T-helper 2 cell treated with Interferon-gamma antibody and Interleukin-4, amounts not matched to agents 100 ng/mL and 5 ng/mL, for 36 hours (primary cell): ENCODE measurements at regions not wholly inside any gene's neighbourhood (a gene's known extent, or its start where the extent isn't known, plus 50 kb on each side); places are given as distances from the start of the nearest gene placed in this dataset.
"Not testable (repeated sequence)": the region's sequence is repeated elsewhere in the genome, so short reads cannot be mapped to it uniquely, and the experiment has no call there.

Experiments
- intact Hi-C: fragments of 100-400 bp; cut with micrococcal nuclease; formaldehyde crosslinking; loops from one replicate; pipeline ENCODE4 v1.15.1; 2023

DNA sequence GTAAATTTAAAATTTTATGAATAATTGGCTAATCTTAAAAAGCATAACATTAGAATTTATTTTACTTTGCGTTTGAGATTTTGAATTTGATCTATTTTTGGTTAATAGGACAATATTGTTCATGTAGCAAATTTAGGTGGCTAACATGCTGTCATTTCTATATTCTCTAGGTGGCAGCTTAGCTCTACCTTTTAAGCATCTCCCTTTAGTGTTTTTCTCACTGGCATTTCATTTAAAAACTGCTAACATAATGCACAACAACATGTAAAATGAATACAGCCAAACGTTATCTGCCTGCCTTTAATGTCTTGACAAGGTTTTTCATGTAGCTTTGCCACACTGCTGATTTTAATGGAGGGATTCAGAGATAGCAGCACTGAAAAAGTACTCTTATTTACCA lies 272.4 kb upstream of the FBXO33 start:
- intact Hi-C loops, result no loop called here

DNA sequence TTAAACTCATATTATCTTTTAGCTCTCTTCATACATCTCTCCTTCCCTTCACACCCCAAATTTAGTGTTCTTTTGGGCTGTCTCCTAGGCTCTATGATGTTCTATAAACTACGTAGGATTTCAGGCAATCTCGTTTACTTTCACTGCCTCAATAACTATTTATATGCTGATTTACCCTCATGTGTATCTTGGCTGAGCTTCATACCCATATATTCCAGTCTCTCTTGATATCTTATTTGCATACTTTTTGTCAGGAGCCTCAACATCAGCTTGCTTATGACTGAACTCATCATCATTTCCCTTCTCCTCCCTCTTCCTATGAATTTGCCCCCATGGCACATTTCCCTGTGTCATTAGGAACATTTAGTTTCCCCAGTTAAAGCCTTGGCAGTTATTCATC lies 262.1 kb upstream of the FBXO33 start:
- intact Hi-C loops, result no loop called here

DNA sequence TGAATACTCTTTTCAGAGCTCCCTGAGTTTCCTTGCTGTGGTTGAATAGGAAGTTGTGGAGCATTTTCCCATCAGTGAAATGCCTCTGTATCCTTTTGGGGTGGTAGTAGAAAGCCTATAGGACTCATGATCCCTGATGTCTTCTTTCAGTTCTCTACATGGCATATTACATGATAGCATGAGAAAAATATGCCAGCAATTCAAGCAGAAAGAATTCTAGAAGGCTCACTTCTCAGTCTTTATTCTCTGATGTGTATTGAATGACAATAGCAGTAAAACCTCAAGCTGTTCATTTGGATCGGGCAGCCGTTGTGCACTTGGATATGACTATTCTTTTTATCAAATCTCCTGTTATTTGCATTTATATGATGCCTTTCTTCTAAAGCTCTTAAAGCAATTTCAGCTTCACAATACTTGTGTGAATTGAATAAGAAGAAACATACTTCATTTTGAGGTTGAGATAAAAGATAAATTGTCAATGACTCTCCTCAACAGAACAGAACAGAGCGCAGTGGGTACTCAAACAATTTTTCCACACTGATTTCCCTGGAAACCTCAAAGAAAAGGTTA lies 251.5 kb upstream of the FBXO33 start:
- intact Hi-C loops, result no loop called here

DNA sequence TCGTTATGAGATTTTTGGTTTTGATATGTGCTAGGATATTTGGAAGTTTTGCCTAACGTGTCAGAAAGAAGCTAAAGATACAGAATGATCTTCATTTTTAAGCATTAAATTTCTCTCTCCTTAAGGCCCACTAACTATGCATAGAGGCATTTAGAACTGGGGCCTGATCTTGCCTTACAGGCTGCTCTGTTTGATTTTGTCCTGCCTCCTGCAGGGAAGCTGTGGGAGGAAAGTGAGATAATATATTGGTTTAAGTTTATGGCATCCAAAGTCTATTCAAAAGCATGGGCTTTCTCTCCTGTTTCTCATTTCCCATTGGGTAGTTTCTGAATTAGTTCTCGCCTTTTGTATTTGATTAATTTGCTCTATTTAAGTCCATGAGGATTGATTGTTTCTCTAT lies 250.3 kb upstream of the FBXO33 start:
- intact Hi-C loops, result no loop called here

DNA sequence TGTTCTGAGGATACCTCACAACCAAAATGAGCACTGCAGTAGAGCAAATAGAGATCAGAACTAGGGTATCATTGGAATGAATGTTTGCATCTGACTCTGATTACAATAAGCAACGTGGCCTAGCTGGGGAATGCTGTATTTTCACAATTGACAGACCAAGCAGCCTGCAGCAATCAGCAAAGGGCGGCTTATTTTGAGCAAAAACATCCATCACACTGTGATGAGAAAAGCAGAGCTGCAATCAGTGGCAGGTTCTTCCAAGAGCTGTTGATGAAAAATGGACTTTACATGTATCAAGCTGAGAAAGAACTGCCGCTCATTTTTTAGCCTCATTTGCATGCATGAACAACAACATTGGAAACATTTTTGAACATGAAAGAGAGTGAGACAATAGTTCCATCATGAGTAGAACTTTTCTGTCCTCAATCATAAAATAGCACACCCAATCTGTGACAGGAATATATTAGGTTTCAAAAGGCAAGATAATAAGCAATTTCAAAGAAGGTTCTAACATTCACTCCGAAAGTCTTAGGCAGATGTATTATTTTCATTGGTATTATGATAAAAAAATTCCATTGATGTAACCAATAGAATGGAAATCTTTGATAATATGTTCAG lies 249.7 kb upstream of the FBXO33 start:
- intact Hi-C loops, result no loop called here

DNA sequence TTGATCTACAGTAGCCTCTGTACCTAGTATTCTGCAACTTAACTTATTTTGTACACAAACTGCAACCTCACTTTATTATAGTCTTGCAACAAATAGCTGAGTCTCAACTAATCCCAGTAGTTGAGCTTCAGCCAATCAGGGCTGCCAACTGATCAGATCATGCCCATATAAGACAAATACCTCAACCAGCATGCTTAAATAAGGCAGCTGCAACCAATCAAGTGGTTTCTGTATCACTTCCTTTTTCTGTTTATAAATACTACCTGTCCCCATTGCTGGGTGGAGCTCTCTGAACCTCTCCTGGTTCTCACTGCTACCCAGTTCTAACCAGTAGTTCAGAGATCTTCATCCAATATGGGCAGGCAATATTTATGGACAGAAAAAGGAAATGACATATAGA lies 248.5 kb upstream of the FBXO33 start:
- intact Hi-C loops, result no loop called here

DNA sequence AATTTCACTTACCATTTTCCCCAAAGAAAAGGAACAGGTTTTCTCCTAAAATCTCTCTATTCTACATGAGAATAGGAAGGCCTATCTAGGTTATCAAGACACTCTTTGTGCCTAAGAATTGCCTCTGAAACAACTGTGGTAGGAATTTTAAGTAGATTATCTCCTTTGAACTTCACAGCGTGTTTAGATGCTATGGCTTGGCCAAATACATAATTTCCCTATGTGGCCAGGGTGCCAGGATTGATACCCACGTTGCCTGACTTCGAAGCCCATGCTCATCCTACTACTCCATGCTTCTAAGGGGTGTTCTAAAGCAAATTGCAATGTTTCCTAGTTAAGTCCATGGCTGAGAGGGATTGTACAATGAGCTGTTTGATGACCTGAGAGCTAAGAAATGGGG lies 241.5 kb upstream of the FBXO33 start:
- intact Hi-C loops, result no loop called here

DNA sequence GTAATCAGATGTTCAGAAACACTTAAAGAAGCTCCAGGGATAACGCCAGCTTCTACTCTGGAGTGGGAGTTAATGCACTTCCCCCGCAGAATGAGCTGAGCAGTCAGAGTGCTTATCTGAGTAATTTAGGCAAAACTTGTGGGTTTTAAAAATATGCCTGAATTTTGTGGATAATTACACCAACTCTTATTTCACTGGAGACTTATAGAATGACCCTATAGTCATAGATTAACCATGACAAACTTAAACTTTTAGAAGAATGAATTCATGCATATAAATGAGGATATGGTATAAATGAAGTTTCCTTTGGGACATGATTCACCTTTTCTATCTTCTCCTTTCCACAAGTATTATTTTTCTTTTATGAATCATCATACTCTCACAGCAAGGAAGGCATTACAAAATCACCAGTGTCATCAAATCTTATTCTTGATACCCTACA lies 241.1 kb upstream of the FBXO33 start:
- intact Hi-C loops, result no loop called here

DNA sequence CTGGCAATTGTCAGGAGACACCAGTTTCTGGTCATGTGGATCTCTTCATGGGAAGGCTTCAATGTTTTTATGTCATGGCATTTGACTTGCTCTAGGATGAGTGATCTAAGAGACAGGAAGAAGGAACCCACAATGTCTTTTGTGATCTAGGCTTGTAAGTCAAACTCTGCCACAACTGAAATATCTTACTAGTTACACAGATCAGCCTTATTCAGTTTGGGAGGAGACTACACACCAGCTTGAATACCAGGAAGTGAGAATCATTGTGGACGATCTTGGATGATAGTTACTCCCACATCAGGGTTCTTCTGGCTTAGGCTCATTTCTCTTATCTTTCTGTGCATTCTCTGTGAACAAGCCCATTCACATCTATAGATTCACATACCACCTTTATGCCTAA lies 236.2 kb upstream of the FBXO33 start:
- intact Hi-C loops, result no loop called here

DNA sequence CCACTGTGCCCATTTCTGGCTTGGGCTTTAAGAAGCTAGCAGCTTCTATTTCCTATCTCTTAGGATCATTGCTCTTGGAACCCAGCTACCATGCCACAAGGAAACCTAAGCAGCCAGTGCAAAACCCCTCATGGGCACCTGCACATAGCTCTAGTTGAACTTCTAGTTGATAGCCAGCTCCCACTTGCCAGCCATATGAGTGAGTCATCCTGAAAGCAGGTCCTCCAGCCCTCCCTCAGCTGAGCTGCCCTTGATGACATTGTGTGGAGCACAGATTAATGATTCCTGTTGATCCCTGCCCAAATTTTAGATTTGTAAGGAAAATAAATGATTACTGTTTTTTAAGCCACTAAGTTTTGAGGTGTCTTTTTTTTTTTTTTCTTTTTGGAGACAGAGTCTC lies 234.2 kb upstream of the FBXO33 start:
- intact Hi-C loops, result no loop called here

DNA sequence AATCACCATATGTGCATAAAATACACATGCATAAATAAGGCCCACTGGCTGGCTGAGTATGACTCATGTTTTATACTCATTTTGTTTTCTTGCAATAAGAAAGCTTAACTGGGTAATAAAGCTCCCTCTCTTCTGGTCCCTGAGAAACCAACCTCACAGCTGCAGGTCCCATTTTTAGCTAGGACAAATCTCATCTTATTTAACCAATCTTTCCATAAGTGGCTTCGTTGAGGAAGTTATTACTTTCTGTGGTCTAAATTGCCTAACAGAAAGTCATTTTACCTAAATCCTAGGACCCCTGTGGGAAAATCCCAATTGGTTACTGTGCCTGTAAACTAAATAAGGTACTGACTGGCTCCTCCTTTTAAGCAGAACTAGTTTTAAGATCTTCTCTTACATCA lies 232.8 kb upstream of the FBXO33 start:
- intact Hi-C loops, result no loop called here

DNA sequence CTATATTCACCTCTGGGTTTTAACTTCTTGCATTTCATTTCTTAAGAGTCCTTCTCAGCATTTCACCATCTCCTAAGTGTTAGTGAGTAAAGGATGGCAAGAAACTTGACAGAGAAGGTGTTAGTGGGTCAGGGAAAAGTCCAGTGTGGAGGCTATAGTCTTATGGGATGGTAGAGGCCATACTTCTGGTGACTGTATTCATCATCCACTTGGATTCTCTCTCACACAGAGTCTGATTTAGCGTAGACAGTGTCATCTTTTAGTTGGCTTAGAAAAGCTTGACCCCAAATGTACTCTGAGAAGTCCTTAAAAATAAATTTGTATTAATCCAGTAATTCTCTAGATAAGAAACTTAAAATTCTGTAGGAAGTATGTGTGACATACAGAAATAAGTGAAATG lies 232.4 kb upstream of the FBXO33 start:
- intact Hi-C loops, result no loop called here

DNA sequence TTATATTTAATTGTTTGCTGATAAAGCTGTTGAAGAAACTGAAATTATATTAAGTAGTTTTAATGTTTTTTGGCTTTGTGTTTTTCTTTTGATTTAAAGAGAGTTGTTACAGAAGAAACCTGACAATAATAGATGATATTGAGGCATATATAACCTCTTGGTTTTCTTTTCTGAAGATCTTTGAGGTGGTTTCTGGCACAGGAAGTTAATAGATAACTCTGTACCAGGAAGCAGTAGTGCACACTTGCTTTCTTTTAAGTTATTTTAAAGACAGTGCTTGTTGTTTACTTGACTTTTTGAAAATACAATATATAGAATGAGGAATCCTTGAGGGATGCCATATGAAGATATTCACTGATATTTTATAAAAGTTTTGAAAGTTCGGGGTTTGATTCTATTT lies 209.0 kb upstream of the FBXO33 start:
- intact Hi-C loops, result no loop called here

DNA sequence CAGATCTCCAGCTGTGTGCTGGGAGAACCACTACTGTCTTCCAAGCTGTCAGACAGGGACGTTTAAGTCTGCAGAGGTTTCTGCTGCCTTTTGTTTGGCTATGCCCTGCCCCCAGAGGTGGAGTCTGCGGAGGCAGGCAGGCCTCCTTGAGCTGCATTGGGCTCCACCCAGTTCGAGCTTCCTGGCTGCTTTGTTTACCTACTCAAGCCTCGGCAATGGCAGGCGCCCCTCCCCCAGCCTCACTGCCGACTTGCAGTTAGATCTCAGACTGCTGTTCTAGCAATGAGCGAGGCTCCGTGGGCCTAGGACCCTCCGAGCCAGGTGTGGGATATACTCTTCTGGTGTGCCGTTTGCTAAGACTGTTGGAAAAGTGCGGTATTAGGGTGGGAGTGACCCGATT lies 206.8 kb upstream of the FBXO33 start:
- intact Hi-C loops, result not testable (repeated sequence)

DNA sequence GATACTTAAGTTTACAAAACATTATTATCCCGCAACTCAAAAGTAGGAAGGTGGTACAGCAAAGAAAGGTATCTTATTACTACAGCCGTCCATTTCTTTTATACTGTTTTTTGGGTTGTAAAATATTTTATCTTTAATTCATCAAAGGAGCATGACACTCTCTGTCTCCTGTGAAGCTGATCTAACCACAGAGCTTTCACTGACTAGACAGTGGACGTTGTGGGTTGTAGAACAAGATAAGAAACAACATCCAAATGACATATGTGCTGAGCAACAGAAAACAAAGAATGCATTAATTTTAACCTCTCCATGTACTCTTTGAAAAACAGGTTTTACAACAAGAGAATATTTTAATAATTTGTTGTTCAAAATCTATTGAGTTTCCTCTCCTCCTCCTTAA lies 195.9 kb upstream of the FBXO33 start:
- intact Hi-C loops, result no loop called here

DNA sequence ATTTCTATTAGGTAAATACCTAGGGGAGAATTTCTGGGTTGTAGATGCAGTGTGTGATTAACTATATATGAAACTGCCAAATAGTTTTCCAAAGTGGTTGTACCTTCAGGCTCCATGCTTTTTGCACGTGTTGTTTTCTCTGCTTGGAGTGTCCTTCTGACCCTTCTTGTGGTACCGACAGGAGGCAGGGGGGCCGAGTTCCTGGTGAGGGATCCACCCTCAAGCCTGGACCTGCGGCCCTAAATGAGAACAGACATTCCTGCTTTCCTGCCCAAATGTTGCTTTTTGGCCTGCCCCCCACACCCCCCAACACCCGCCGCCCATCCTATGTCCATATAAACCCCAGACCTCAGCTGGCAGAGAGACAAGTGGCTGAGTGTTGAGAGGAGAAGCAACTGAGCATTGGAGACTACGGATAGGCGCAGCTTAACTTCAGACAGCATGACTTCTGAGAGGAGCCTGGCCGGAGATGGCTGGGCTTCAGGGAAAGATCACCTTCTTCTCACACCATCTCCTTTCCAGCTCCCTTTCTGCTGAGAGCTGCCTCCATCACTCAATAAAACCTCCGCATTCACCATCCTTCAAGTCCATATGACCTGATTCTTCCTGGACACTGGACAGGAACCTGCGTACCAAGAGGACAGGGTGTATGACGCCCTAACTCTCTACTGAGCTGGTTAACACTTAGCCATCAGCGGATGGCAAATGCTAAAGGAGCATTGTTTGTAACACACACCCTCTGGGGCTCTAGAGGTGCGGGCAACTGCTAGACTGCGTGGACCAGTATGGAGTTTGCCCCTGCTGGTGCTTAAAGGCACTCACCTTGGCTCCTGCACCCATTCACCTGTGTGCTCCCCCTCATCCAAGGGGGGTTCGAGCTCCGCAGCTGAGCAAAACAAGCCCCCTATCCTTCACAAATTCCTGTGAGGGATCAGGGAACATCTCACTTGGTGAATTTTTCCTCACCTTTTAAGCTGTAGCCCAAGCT lies 194.7 kb upstream of the FBXO33 start:
- intact Hi-C loops, result no loop called here

DNA sequence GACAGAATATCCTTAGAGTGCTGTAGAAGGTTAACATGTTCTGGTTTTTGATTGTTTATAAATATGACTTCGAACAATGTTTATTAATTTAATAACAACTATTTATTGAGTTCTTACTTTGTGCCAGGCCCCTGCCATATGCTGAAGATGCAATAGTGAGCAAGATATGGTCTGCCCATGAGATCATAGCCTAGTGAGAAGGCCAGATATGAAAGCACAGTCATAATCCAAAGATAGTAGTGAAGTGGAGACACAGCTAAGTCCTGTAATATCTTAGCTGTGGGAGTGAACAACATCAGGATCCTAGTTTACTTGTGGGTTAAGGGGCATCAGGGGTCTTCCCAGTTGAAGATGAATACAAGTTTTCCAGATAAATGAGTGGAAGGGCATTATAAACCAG lies 189.4 kb upstream of the FBXO33 start:
- intact Hi-C loops, result no loop called here

DNA sequence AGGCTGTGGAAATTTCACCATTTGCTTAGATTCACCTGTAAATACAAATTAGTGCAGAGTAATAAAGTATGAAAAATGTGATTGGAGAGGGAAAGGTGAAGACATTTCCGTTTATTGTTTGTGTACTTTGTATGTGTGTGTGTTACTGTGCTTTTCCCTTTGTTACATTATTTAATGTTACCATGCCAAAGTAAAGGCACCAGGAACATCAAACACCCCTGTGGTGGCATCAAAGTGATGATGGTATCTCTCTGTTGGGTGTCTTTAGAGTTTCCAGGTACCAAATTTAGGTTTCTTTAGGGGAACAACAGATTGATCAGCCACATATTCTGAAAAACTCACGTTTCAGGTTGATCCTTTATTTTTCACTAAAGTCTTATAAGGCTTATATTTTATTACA lies 189.0 kb upstream of the FBXO33 start:
- intact Hi-C loops, result no loop called here

DNA sequence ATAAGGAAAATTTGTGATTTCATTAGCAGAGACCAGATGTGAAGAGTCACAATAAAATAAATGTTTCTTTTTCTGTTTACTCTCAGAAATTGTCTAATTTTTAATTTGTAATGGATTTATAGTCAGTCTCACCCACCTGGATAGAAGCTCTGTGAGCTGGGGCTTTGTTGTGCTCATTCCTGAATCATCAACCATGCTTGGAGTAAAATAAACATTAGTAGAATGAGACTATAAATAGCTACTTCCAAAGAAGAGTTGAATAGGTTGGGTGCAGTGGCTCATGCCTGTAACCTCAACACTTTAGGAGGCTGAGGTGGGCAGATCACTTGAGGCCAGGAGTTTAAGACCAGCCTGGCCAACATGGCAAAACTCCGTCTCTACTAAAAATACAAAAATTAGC lies 185.3 kb upstream of the FBXO33 start:
- intact Hi-C loops, result no loop called here

DNA sequence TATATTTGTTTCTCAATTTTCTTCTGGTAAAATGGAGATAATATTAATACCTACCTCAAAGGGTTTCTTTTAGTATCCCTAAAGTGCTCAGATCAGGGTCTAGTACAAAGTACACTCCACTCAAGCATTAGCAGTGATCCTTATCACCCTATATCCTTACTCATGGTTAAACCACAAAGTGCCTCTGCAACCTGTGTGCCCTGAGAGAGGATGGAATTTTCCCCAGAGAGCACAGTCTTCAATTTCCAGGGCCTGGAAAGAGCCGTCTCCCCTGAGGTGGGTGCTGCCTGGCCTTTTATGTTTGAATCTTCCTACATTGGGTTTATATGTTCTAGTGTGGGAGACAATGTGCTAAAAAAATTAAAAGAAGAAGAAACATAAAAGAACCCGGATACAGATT lies 183.1 kb upstream of the FBXO33 start:
- intact Hi-C loops, result no loop called here

DNA sequence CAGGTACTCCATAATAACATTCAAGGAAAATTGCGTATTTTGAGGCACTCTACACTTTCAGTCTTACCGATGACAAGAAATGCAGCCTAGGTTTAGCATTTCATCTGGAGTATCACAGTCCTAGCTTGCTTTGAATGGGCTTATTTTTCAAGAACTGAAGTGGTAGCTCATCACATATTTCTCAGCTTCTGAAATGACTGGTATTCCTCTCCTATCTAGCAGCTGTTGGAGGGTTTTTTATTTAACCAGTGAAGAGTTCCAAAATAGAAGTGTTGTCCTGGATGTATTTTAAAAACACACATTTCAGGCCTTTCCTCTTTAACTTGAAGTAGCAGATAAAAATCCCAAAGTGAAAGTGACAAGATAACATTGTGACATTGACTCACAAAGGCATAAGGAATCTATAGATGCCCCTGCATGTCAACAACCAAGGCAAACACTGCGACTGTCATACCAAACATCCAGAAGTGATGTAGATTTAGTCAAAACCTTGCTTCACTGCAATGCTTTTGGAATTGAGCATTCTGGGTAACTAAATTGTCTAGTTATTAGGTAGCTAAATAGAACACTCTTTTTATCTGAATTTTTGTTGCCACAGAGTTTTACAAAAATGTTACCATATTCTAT lies 182.2 kb upstream of the FBXO33 start:
- intact Hi-C loops, result no loop called here

DNA sequence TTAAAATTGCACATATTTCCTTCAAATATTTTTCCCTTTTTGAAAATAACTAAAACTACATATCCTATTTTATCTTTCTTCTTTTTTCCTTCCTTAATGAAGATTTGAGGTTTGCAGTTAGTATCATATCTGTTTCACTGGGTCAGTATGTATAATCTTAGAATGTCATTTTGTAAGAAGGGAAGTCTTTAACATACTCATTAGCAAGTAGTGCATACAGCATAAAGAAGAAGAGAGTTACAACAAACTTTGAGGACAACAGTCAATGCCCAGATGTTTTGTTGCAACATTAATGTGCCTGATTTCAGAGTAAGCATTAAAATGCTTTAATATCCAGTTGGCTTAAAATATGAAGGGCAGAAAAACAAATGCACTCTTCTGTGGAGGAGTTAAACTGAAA lies 176.9 kb upstream of the FBXO33 start:
- intact Hi-C loops, result no loop called here
